UCSD-AML1 (cell line): ENCODE measurements at regions not wholly inside any gene's neighbourhood (a gene's known extent, or its start where the extent isn't known, plus 50 kb on each side); places are given as distances from the start of the nearest gene placed in this dataset.
A peak's percentile ranks its signal among the peaks of the same experiment; 100 is the strongest.

ENCODE experiments used
- DNase-seq: peaks from one replicate; lab custom pipeline; 2025; ENCODE audit not compliant: unreplicated experiment; lab: John Stamatoyannopoulos, UW

GRCh38 chr5:93120771-93121170 is 460.2 kb downstream of the NR2F1-AS1 start:
- DNase-seq, result no peak

GRCh38 chr5:93120051-93120450 is 461.0 kb downstream of the NR2F1-AS1 start:
- no peak for DNase-seq

- no peak for DNase-seq
These were observed 463.1 kb downstream of the NR2F1-AS1 start for GRCh38 chr5:93117751-93118531.

GRCh38 chr5:93107805-93108520 is 473.1 kb downstream of the NR2F1-AS1 start:
- DNase-seq, result no peak

GRCh38 chr5:93107141-93107540 is 473.9 kb downstream of the NR2F1-AS1 start:
- no peak for DNase-seq

- DNase-seq, result no peak
These were observed 479.4 kb downstream of the NR2F1-AS1 start for GRCh38 chr5:93101661-93102060.

- DNase-seq, result no peak
These were observed 480.0 kb downstream of the NR2F1-AS1 start for GRCh38 chr5:93100976-93101375.

- DNase-seq, result no peak
These were observed 480.6 kb downstream of the NR2F1-AS1 start for GRCh38 chr5:93100428-93100827.

- DNase-seq, result no peak
These were observed 481.1 kb downstream of the NR2F1-AS1 start for GRCh38 chr5:93099902-93100347.

- no peak for DNase-seq
These were observed 484.5 kb downstream of the NR2F1-AS1 start for GRCh38 chr5:93096561-93096960.

GRCh38 chr5:93092349-93093105 is 488.5 kb downstream of the NR2F1-AS1 start:
- no peak for DNase-seq

- DNase-seq, result no peak
These were observed 490.3 kb downstream of the NR2F1-AS1 start for GRCh38 chr5:93090698-93091097.

GRCh38 chr5:93088592-93089389 is 492.2 kb downstream of the NR2F1-AS1 start:
- DNase-seq, result no peak

GRCh38 chr5:93087326-93087725 is 493.7 kb downstream of the NR2F1-AS1 start:
- no peak for DNase-seq

GRCh38 chr5:93082981-93083380 is 498.0 kb downstream of the NR2F1-AS1 start:
- no peak for DNase-seq

- DNase-seq, result no peak
These were observed 502.0 kb downstream of the NR2F1-AS1 start for GRCh38 chr5:93079046-93079445.

- DNase-seq, result peak; percentile 69
These were observed 502.7 kb downstream of the NR2F1-AS1 start for GRCh38 chr5:93078082-93079038.

GRCh38 chr5:93076566-93076965 is 504.5 kb downstream of the NR2F1-AS1 start:
- no peak for DNase-seq

- no peak for DNase-seq
These were observed 504.9 kb downstream of the NR2F1-AS1 start for GRCh38 chr5:93076096-93076495.

GRCh38 chr5:93073547-93073946 is 507.5 kb downstream of the NR2F1-AS1 start:
- no peak for DNase-seq
